Endodermal cell (in vitro differentiated cells): ENCODE measurements at regions not wholly inside any gene's neighbourhood (a gene's known extent, or its start where the extent isn't known, plus 50 kb on each side); places are given as distances from the start of the nearest gene placed in this dataset.

Experiments
- DNase-seq: peaks from one replicate; pipeline ENCODE4 v3.0.0-alpha.2; 2017
- H3K27ac ChIP-seq: 2 replicates; pipeline ENCODE4 v1.5.1; 2013; ENCODE audit warnings: mild to moderate bottlenecking, low read depth, low read length, moderate library complexity
- H3K27me3 ChIP-seq: 2 replicates; pipeline ENCODE4 v1.6.1; 2013; ENCODE audit warnings: mild to moderate bottlenecking, low read length, moderate library complexity; ENCODE audit not compliant: insufficient read depth, control insufficient read depth, poor library complexity, severe bottlenecking
- H3K36me3 ChIP-seq: 2 replicates; pipeline ENCODE4 v1.7.0; 2013; ENCODE audit warnings: mild to moderate bottlenecking, low read length, moderate library complexity; ENCODE audit not compliant: control insufficient read depth, insufficient read depth
- H3K4me1 ChIP-seq: one replicate; pipeline ENCODE4 v1.7.0; 2013; ENCODE audit warnings: low read length; ENCODE audit not compliant: control insufficient read depth, insufficient read depth
- H3K4me3 ChIP-seq: 2 replicates; pipeline ENCODE4 v1.5.1; 2013; ENCODE audit warnings: mild to moderate bottlenecking, low read length, moderate library complexity
- H3K9ac ChIP-seq: 2 replicates; pipeline ENCODE4 v1.6.1; 2013; ENCODE audit warnings: mild to moderate bottlenecking, low read length, moderate library complexity; ENCODE audit not compliant: poor library complexity, severe bottlenecking; ENCODE audit errors: extremely low read depth
- H3K9me3 ChIP-seq: 2 replicates; pipeline ENCODE4 v1.6.1; 2013; ENCODE audit warnings: mild to moderate bottlenecking, low read length, moderate library complexity; ENCODE audit not compliant: control insufficient read depth
- H3K27ac Mint-ChIP-seq: 2 replicates; pipeline ENCODE4 v1.8.0; 2020; ENCODE audit warnings: mixed read lengths
- H3K27me3 Mint-ChIP-seq: 2 replicates; pipeline ENCODE4 v1.8.0; 2021; ENCODE audit warnings: mild to moderate bottlenecking, mixed read lengths; ENCODE audit not compliant: insufficient read depth
- H3K36me3 Mint-ChIP-seq: 2 replicates; pipeline ENCODE4 v1.8.0; 2020; ENCODE audit warnings: low read depth, mixed read lengths
- H3K4me1 Mint-ChIP-seq: 2 replicates; pipeline ENCODE4 v1.8.0; 2020; ENCODE audit warnings: mixed read lengths
- H3K4me3 Mint-ChIP-seq: 2 replicates; pipeline ENCODE4 v1.8.0; 2020; ENCODE audit warnings: mild to moderate bottlenecking, moderate library complexity, mixed read lengths
- H3K9me3 Mint-ChIP-seq: 2 replicates; pipeline ENCODE4 v1.8.0; 2020; ENCODE audit warnings: mild to moderate bottlenecking, mixed read lengths
- WGBS, 2 experiments: methylation state at CpG; one replicate each; pipeline versions ENCODE4 v1.1.5 to v1.1.7; 2013; ENCODE audit warnings: missing lambda C conversion rate in 2 of 2, mixed read lengths in 1 of 2; ENCODE audit not compliant: insufficient coverage in 1 of 2, insufficient read length in 1 of 2; 5-methylcytosine and 5-hydroxymethylcytosine counted together
- TF ChIP-seq, protein P1 (sequence below): fragments of 200-600 bp; sonication (generic); conservative IDR thresholded peaks from 2 replicates; pipeline ENCODE4 v1.5.0; 2021; ENCODE audit warnings: antibody characterized with exemption, mild to moderate bottlenecking

DNA sequence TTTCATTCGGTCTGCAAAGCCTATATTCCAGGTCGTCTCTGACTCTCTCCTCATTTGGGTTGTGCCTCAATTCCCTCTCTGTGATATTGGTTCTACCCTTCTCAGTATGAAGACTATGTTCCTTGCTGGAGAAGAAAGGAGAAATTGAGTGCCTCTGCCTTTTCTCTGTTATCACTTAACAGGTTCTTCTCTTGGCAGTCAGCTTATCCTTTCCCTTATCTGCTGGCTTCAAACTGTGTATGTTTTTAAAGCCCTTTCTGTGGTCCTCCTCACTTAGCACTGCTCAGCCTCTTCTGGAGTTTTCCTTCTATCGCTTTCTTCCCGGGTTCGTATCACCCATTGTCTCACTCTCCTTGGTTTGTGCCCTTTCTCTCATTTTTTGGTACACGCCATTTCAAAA, 65.3 kb upstream of the FSTL1 start:
- Mint-ChIP-seq H3K27me3 (peaks cover 36% of the 10 kb centered on the region), H3K27ac (no peak overlapping the region), H3K36me3 (peaks cover 2% of the 10 kb centered on the region), H3K4me3 (no peak overlapping the region), H3K9me3 (peaks cover 6% of the 10 kb centered on the region), H3K4me1 (peaks cover 31% of the 10 kb centered on the region)
- TF ChIP-seq, protein P1, sequence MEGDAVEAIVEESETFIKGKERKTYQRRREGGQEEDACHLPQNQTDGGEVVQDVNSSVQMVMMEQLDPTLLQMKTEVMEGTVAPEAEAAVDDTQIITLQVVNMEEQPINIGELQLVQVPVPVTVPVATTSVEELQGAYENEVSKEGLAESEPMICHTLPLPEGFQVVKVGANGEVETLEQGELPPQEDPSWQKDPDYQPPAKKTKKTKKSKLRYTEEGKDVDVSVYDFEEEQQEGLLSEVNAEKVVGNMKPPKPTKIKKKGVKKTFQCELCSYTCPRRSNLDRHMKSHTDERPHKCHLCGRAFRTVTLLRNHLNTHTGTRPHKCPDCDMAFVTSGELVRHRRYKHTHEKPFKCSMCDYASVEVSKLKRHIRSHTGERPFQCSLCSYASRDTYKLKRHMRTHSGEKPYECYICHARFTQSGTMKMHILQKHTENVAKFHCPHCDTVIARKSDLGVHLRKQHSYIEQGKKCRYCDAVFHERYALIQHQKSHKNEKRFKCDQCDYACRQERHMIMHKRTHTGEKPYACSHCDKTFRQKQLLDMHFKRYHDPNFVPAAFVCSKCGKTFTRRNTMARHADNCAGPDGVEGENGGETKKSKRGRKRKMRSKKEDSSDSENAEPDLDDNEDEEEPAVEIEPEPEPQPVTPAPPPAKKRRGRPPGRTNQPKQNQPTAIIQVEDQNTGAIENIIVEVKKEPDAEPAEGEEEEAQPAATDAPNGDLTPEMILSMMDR, result no peak
- Histone ChIP-seq H3K4me3 (no peak overlapping the region), H3K9ac (no peak overlapping the region), H3K4me1 (peaks cover 5% of the 10 kb centered on the region), H3K9me3 (no peaks in the 10 kb centered on the region), H3K27me3 (no peaks in the 10 kb centered on the region), H3K27ac (no peak overlapping the region), H3K36me3 (no peaks in the 10 kb centered on the region)
- no peak for DNase-seq
- 62 to 83% methylated on average over 5 to 6 of the region's 6 CpGs for WGBS, 2 experiments

GRCh38 chr3:120512655-120513054, 61.9 kb upstream of the FSTL1 start:
- Mint-ChIP-seq H3K4me1 (peaks cover 18% of the 10 kb centered on the region), H3K4me3 (no peak overlapping the region), H3K27ac (no peak overlapping the region), H3K36me3 (peaks cover 2% of the 10 kb centered on the region), H3K27me3 (peaks cover 10% of the 10 kb centered on the region), H3K9me3 (peaks cover 31% of the 10 kb centered on the region)
- Histone ChIP-seq H3K27ac (no peak overlapping the region), H3K36me3 (no peaks in the 10 kb centered on the region), H3K9me3 (peaks cover 27% of the 10 kb centered on the region), H3K9ac (no peak overlapping the region), H3K4me3 (no peak overlapping the region), H3K4me1 (peaks cover 5% of the 10 kb centered on the region), H3K27me3 (no peaks in the 10 kb centered on the region)
- TF ChIP-seq, protein P1, result no peak
- DNase-seq, result no peak
- WGBS, 2 experiments, result 86 to 87% methylated on average over 2 of the region's 2 CpGs

GRCh38 chr3:120506828-120507774, 56.3 kb upstream of the FSTL1 start:
- Histone ChIP-seq H3K27me3 (no peaks in the 10 kb centered on the region), H3K27ac (no peak overlapping the region), H3K9ac (no peak overlapping the region), H3K9me3 (peaks cover 27% of the 10 kb centered on the region), H3K36me3 (no peaks in the 10 kb centered on the region), H3K4me3 (no peak overlapping the region), H3K4me1 (no peaks in the 10 kb centered on the region)
- peaks cover 6% of the 10 kb centered on the region for H3K4me1 Mint-ChIP-seq
- 79% methylated on average over 8 to 10 of the region's 10 CpGs for WGBS, 2 experiments
- no peak overlapping the region for H3K27ac Mint-ChIP-seq
- H3K9me3 Mint-ChIP-seq, result peaks cover 30% of the 10 kb centered on the region
- TF ChIP-seq, protein P1, result peak; percentile 82
- peak; percentile 68 for DNase-seq
- peaks cover under 1% of the 10 kb centered on the region for H3K36me3 Mint-ChIP-seq
- H3K27me3 Mint-ChIP-seq, result peaks cover under 1% of the 10 kb centered on the region
- no peak overlapping the region for H3K4me3 Mint-ChIP-seq
